ENCODE measurements at regions not wholly inside any gene's neighbourhood (a gene's known extent, or its start where the extent isn't known, plus 50 kb on each side); places are given as distances from the start of the nearest gene placed in this dataset.

GRCh38 chr13:44129418-44129817 lies 244.2 kb upstream of the SERP2 start:
- no peak for TF ChIP-seq TEAD4 (IDR thresholded peaks at IDR 0.05)
- TF ChIP-seq MAX (IDR thresholded peaks at IDR 0.05), result no peak
- TF ChIP-seq RAD21 (IDR thresholded peaks at IDR 0.05; ENCODE audit: low read depth), result no peak
- TF ChIP-seq TAF1 (IDR thresholded peaks at IDR 0.05; ENCODE audit: low read depth), result no peak
- TF ChIP-seq ZBTB7A (IDR thresholded peaks at IDR 0.05; ENCODE audit: low read depth), result no peak
- no peak for TF ChIP-seq TCF12 (IDR thresholded peaks at IDR 0.05; ENCODE audit: low read depth)
